H9 (cell line): ENCODE measurements at regions not wholly inside any gene's neighbourhood (a gene's known extent, or its start where the extent isn't known, plus 50 kb on each side); places are given as distances from the start of the nearest gene placed in this dataset.

Experiments
- DNase-seq: peaks from one replicate; pipeline ENCODE4 v3.0.0-alpha.2; 2017
- H2AFZ ChIP-seq: one replicate; pipeline ENCODE4 v1.6.1; 2013; ENCODE audit warnings: mild to moderate bottlenecking, low read length, control low read depth, moderate library complexity
- H2AK5ac ChIP-seq: 2 replicates; pipeline ENCODE4 v1.6.1; 2013; ENCODE audit warnings: low read length, control low read depth, mixed read lengths; ENCODE audit not compliant: insufficient read length
- H2BK120ac ChIP-seq: one replicate; pipeline ENCODE4 v1.6.1; 2013; ENCODE audit warnings: low read depth, mild to moderate bottlenecking, low read length, control low read depth, inconsistent platforms; ENCODE audit not compliant: poor library complexity, severe bottlenecking
- H2BK12ac ChIP-seq: 2 replicates; pipeline ENCODE4 v1.6.1; 2013; ENCODE audit warnings: low read length, control low read depth, mixed read lengths, low read depth; ENCODE audit not compliant: insufficient read length
- H2BK15ac ChIP-seq: 2 replicates; pipeline ENCODE4 v1.6.1; 2013; ENCODE audit warnings: low read depth, low read length, control low read depth
- H2BK20ac ChIP-seq: one replicate; pipeline ENCODE4 v1.6.1; 2013; ENCODE audit warnings: low read depth, mild to moderate bottlenecking, low read length, control low read depth, inconsistent platforms; ENCODE audit not compliant: poor library complexity, severe bottlenecking
- H2BK5ac ChIP-seq: 2 replicates; pipeline ENCODE4 v1.6.1; 2013; ENCODE audit warnings: low read length, control low read depth, mixed read lengths; ENCODE audit not compliant: insufficient read length
- H3K14ac ChIP-seq: 2 replicates; pipeline ENCODE4 v1.6.1; 2013; ENCODE audit warnings: low read length, control low read depth; ENCODE audit not compliant: insufficient read depth
- H3K18ac ChIP-seq: 2 replicates; pipeline ENCODE4 v1.6.1; 2013; ENCODE audit warnings: low read depth, mild to moderate bottlenecking, mixed read lengths, low read length, control low read depth; ENCODE audit not compliant: insufficient read length
- H3K23ac ChIP-seq: 2 replicates; pipeline ENCODE4 v1.6.1; 2013; ENCODE audit warnings: low read length, control low read depth, mixed read lengths, low read depth; ENCODE audit not compliant: insufficient read length
- H3K23me2 ChIP-seq: 2 replicates; pipeline ENCODE4 v1.6.1; 2013; ENCODE audit warnings: low read depth, mild to moderate bottlenecking, mixed read lengths, low read length, control low read depth; ENCODE audit not compliant: insufficient read length, poor library complexity, severe bottlenecking
- H3K27ac ChIP-seq: 2 replicates; pipeline ENCODE4 v1.5.1; 2013; ENCODE audit warnings: low read length, control low read depth, mixed read lengths, low read depth; ENCODE audit not compliant: insufficient read length
- H3K27me3 ChIP-seq: 2 replicates; pipeline ENCODE4 v1.6.1; 2013; ENCODE audit warnings: low read length, control low read depth, inconsistent platforms; ENCODE audit not compliant: insufficient read depth
- H3K4ac ChIP-seq: 2 replicates; pipeline ENCODE4 v1.6.1; 2013; ENCODE audit warnings: low read depth, mild to moderate bottlenecking, control low read depth, inconsistent platforms, low read length, moderate library complexity
- H3K4me1 ChIP-seq: 2 replicates; pipeline ENCODE4 v1.6.1; 2013; ENCODE audit warnings: low read length, control low read depth, inconsistent platforms; ENCODE audit not compliant: insufficient read depth
- H3K4me2 ChIP-seq: 2 replicates; pipeline ENCODE4 v1.6.1; 2013; ENCODE audit warnings: low read length, control low read depth, mixed read lengths; ENCODE audit not compliant: insufficient read length, insufficient read depth
- H3K56ac ChIP-seq: 2 replicates; pipeline ENCODE4 v1.6.1; 2013; ENCODE audit warnings: low read depth, mild to moderate bottlenecking, mixed read lengths, low read length, control low read depth; ENCODE audit not compliant: insufficient read length
- H3K79me1 ChIP-seq: 2 replicates; pipeline ENCODE4 v1.6.1; 2013; ENCODE audit warnings: low read depth, mild to moderate bottlenecking, moderate library complexity, low read length, control low read depth, inconsistent platforms; ENCODE audit not compliant: insufficient read depth, poor library complexity, severe bottlenecking
- H3K79me2 ChIP-seq: 2 replicates; pipeline ENCODE4 v1.6.1; 2013; ENCODE audit warnings: low read length, control low read depth, inconsistent platforms; ENCODE audit not compliant: insufficient read depth
- H3K9ac ChIP-seq: 2 replicates; pipeline ENCODE4 v1.6.1; 2013; ENCODE audit warnings: low read length, control low read depth, mixed read lengths; ENCODE audit not compliant: insufficient read length; ENCODE audit errors: extremely low read depth
- H3K9me3 ChIP-seq: one replicate; pipeline ENCODE4 v1.6.1; 2013; ENCODE audit warnings: low read depth, low read length, inconsistent platforms; ENCODE audit not compliant: control insufficient read depth
- H3T11ph ChIP-seq: one replicate; pipeline ENCODE4 v1.6.1; 2013; ENCODE audit warnings: mild to moderate bottlenecking, low read length, control low read depth, inconsistent platforms
- H4K20me1 ChIP-seq: one replicate; pipeline ENCODE4 v1.6.1; 2013; ENCODE audit not compliant: control insufficient read depth, insufficient read length, insufficient read depth
- H4K5ac ChIP-seq: 2 replicates; pipeline ENCODE4 v1.6.1; 2013; ENCODE audit warnings: low read depth, mild to moderate bottlenecking, mixed read lengths, low read length, control low read depth; ENCODE audit not compliant: insufficient read length
- H4K8ac ChIP-seq: replicated peaks from 2 replicates; pipeline ENCODE4 v1.6.1; 2013; ENCODE audit warnings: low read length, control low read depth, mixed read lengths, low read depth; ENCODE audit not compliant: insufficient read length
- H4K91ac ChIP-seq: 2 replicates; pipeline ENCODE4 v1.6.1; 2013; ENCODE audit warnings: low read depth, mild to moderate bottlenecking, moderate library complexity, mixed read lengths, low read length, control low read depth; ENCODE audit not compliant: insufficient read length
- H3K27ac Mint-ChIP-seq, 3 experiments: 2 replicates in 2 of 3; 3 replicates in 1 of 3; pipeline ENCODE4 v1.8.0; 2020 to 2021; ENCODE audit warnings: mixed read lengths in 3 of 3, mild to moderate bottlenecking in 1 of 3, moderate library complexity in 1 of 3
- H3K27me3 Mint-ChIP-seq: 2 replicates; pipeline ENCODE4 v1.8.0; 2021; ENCODE audit warnings: low read depth, mild to moderate bottlenecking, moderate library complexity, mixed read lengths
- H3K36me3 Mint-ChIP-seq, 3 experiments: 2 replicates in 2 of 3; 3 replicates in 1 of 3; pipeline ENCODE4 v1.8.0; 2020 to 2021; ENCODE audit warnings: low read depth in 3 of 3, mixed read lengths in 3 of 3; ENCODE audit not compliant: insufficient read depth in 1 of 3
- H3K4me1 Mint-ChIP-seq, 2 experiments: 2 replicates each; pipeline ENCODE4 v1.8.0; 2020; ENCODE audit warnings: mixed read lengths in 2 of 2
- H3K4me3 Mint-ChIP-seq, 2 experiments: 2 replicates in 1 of 2; 3 replicates in 1 of 2; pipeline ENCODE4 v1.8.0; 2020 to 2021; ENCODE audit warnings: mild to moderate bottlenecking in 2 of 2, mixed read lengths in 2 of 2, moderate library complexity in 1 of 2
- H3K9me3 Mint-ChIP-seq, 2 experiments: 2 replicates in 1 of 2; 3 replicates in 1 of 2; pipeline ENCODE4 v1.8.0; 2020; ENCODE audit warnings: mild to moderate bottlenecking in 2 of 2, mixed read lengths in 2 of 2, moderate library complexity in 1 of 2
- CTCF ChIP-seq: fragments of 200-600 bp; sonication (generic); conservative IDR thresholded peaks from 3 replicates; pipeline ENCODE4 v1.8.0; 2021; ENCODE audit warnings: antibody characterized with exemption, mild to moderate bottlenecking
- WGBS: extraction: QIAGEN DNeasy Blood & Tissue Kit; methylation state at CpG from one replicate; pipeline ENCODE4 v1.1.7; 2013; ENCODE audit warnings: missing lambda C conversion rate, low lambda C conversion rate, mixed read lengths; ENCODE audit not compliant: insufficient read length; ENCODE audit errors: extremely low coverage; 5-methylcytosine and 5-hydroxymethylcytosine counted together

- Histone ChIP-seq H4K5ac (no peak overlapping the region), H3T11ph (no peak overlapping the region), H2BK12ac (no peak overlapping the region), H3K79me1 (no peaks in the 10 kb centered on the region), H3K4me1 (no peaks in the 10 kb centered on the region), H3K4ac (no peak overlapping the region), H3K27ac (no peak overlapping the region), H2AK5ac (no peak overlapping the region), H4K8ac (no peak overlapping the region), H3K9ac (no peak overlapping the region), H4K20me1 (no peaks in the 10 kb centered on the region), H3K18ac (no peak overlapping the region), H3K9me3 (no peaks in the 10 kb centered on the region), H3K23ac (no peak overlapping the region), H2BK120ac (no peak overlapping the region), H3K79me2 (no peaks in the 10 kb centered on the region), H2BK15ac (no peak overlapping the region), H2BK20ac (no peak overlapping the region), H4K91ac (no peak overlapping the region), H2BK5ac (no peak overlapping the region), H3K56ac (no peak overlapping the region), H3K14ac (no peak overlapping the region), H3K23me2 (no peaks in the 10 kb centered on the region), H3K4me2 (no peak overlapping the region), H3K27me3 (no peaks in the 10 kb centered on the region), H2AFZ (no peak overlapping the region)
- Mint-ChIP-seq H3K4me3 (no peak overlapping the region), H3K36me3 (peaks cover 4 to 10% (median 8%) of the 10 kb centered on the region in 3 experiments; a peak in 5 of 7 replicates), H3K4me1 (peaks cover 4 to 7% of the 10 kb centered on the region in 2 experiments; a peak in 2 of 4 replicates), H3K9me3 (peaks cover 9 to 13% of the 10 kb centered on the region in 2 experiments; a peak in 3 of 5 replicates), H3K27me3 (peaks cover 17% of the 10 kb centered on the region), H3K27ac (no peak overlapping the region)
- no CpG with 5 or more reads among the region's 23 CpGs for WGBS
- TF ChIP-seq CTCF, result no peak
- no peak for DNase-seq
Measured at GRCh38 chr6:170028629-170029345, 262.1 kb downstream of the DLL1 start.
